CD8-positive, alpha-beta memory T cell (primary cell): ENCODE measurements at regions not wholly inside any gene's neighbourhood (a gene's known extent, or its start where the extent isn't known, plus 50 kb on each side); places are given as distances from the start of the nearest gene placed in this dataset.
"Not testable (repeated sequence)": the region's sequence is repeated elsewhere in the genome, so short reads cannot be mapped to it uniquely, and the experiment has no call there.

ENCODE experiments used
- CTCF ChIA-PET: fragments of 350-600 bp; sonication (Branson Sonifier 250); formaldehyde crosslinking; loops from one replicate; lab custom pipeline; 2021; ENCODE audit warnings: antibody characterized with exemption; lab: Charles Lee
- POLR2A ChIA-PET: fragments of 350-600 bp; sonication (Branson Sonifier 250); formaldehyde crosslinking; loops from one replicate; lab custom pipeline; 2021; ENCODE audit warnings: antibody characterized with exemption; lab: Charles Lee
- DNase-seq, 5 donors: peaks; one replicate each; pipeline versions ENCODE4 v3.0.0 to v3.0.0-alpha.2; 2020 to 2022; ENCODE audit warnings: mixed read lengths in 1 of 5
- H3K27ac ChIP-seq: one replicate; pipeline ENCODE4 v1.7.0; 2013; ENCODE audit warnings: low read depth, mild to moderate bottlenecking, low read length, moderate library complexity
- H3K27me3 ChIP-seq: 2 replicates; pipeline ENCODE4 v1.7.0; 2013; ENCODE audit warnings: low read length, mild to moderate bottlenecking; ENCODE audit not compliant: insufficient read depth, poor library complexity, severe bottlenecking
- H3K36me3 ChIP-seq: 2 replicates; pipeline ENCODE4 v1.7.0; 2013; ENCODE audit warnings: mild to moderate bottlenecking, low read length, moderate library complexity; ENCODE audit not compliant: insufficient read depth
- H3K4me1 ChIP-seq: 2 replicates; pipeline ENCODE4 v1.7.0; 2013; ENCODE audit warnings: mild to moderate bottlenecking, low read length, moderate library complexity; ENCODE audit not compliant: insufficient read depth
- H3K4me3 ChIP-seq: 2 replicates; pipeline ENCODE4 v1.7.0; 2013; ENCODE audit warnings: mild to moderate bottlenecking, low read length
- H3K9me3 ChIP-seq: 2 replicates; pipeline ENCODE4 v1.7.0; 2013; ENCODE audit warnings: mild to moderate bottlenecking, low read length
- H3K27ac Mint-ChIP-seq, 8 donors: one replicate each; pipeline ENCODE4 v1.8.0; 2020 to 2021; ENCODE audit warnings: mixed read lengths in 8 of 8, mild to moderate bottlenecking in 6 of 8, inconsistent platforms in 3 of 8, moderate library complexity in 3 of 8
- H3K27me3 Mint-ChIP-seq, 2 donors: one replicate each; pipeline ENCODE4 v1.8.0; 2020 to 2021; ENCODE audit warnings: mixed read lengths in 2 of 2, mild to moderate bottlenecking in 1 of 2, moderate library complexity in 1 of 2
- H3K36me3 Mint-ChIP-seq, 3 donors: one replicate each; pipeline ENCODE4 v1.8.0; 2020 to 2021; ENCODE audit warnings: mixed read lengths in 3 of 3, inconsistent platforms in 1 of 3, mild to moderate bottlenecking in 1 of 3
- H3K4me1 Mint-ChIP-seq, 3 donors: one replicate each; pipeline ENCODE4 v1.8.0; 2020 to 2021; ENCODE audit warnings: mixed read lengths in 3 of 3, inconsistent platforms in 1 of 3, mild to moderate bottlenecking in 1 of 3
- H3K4me3 Mint-ChIP-seq, 7 donors: one replicate each; pipeline ENCODE4 v1.8.0; 2020 to 2021; ENCODE audit warnings: mixed read lengths in 7 of 7, mild to moderate bottlenecking in 6 of 7, moderate library complexity in 4 of 7, inconsistent platforms in 2 of 7
- H3K9me3 Mint-ChIP-seq, 5 donors: one replicate each; pipeline ENCODE4 v1.8.0; 2020 to 2022; ENCODE audit warnings: mixed read lengths in 5 of 5, mild to moderate bottlenecking in 3 of 5, moderate library complexity in 2 of 5, inconsistent platforms in 1 of 5

DNA sequence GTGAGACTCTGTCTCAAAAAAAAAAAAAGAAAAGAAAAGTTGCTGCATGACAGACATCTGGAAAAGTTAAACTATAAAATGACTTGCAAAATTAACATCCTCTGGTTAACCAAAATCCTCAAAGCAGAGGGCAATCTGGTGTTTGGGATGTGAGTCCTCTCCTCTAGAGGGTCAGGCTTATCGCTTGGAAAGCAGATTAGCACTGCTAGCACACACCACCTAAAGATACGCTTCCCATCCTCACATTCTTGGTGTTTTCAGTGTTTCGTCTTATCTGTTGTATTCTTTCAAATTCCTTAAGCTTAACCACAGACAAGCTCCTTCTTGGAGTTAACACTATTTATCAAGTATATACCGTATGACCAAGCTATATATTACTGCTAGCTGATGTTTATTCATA lies 198.0 kb downstream of the SOX4 start:
- Histone ChIP-seq H3K27me3 (no peaks in the 10 kb centered on the region), H3K4me3 (no peak overlapping the region), H3K4me1 (no peaks in the 10 kb centered on the region), H3K9me3 (no peaks in the 10 kb centered on the region), H3K27ac (no peak overlapping the region), H3K36me3 (no peaks in the 10 kb centered on the region)
- no peak for DNase-seq
- Mint-ChIP-seq H3K27me3 (no peaks in the 10 kb centered on the region), H3K9me3 (no peaks in the 10 kb centered on the region), H3K36me3 (no peaks in the 10 kb centered on the region), H3K27ac (no peak overlapping the region), H3K4me1 (no peaks in the 10 kb centered on the region), H3K4me3 (no peak overlapping the region)
- ChIA-PET POLR2A (no interaction called here), CTCF (interaction anchor here (0.9 kb wide), 1 partner anchor 9 kb away, joined by 3 read pairs; no protein-coding TSS in a partner anchor)

- H3K27me3 Mint-ChIP-seq, result no peaks in the 10 kb centered on the region
- H3K4me3 Mint-ChIP-seq, result no peak overlapping the region
- POLR2A ChIA-PET, result no interaction called here
These were observed 198.6 kb downstream of the SOX4 start for GRCh38 chr6:21792177-21792576.

GRCh38 chr6:21796979-21797378 lies 203.4 kb downstream of the SOX4 start:
- H3K36me3 Mint-ChIP-seq, H3K4me1 ChIP-seq, H3K9me3 Mint-ChIP-seq, H3K27me3 Mint-ChIP-seq, H3K27me3 ChIP-seq, H3K4me3 Mint-ChIP-seq, DNase-seq, POLR2A ChIA-PET, H3K27ac ChIP-seq, H3K9me3 ChIP-seq, H3K36me3 ChIP-seq, H3K27ac Mint-ChIP-seq, H3K4me3 ChIP-seq, CTCF ChIA-PET, H3K4me1 Mint-ChIP-seq: not testable (repeated sequence)

More at GRCh38 chr6:21792177-21792576, 198.6 kb downstream of the SOX4 start:
- no peak for DNase-seq
- Histone ChIP-seq H3K36me3 (no peaks in the 10 kb centered on the region), H3K9me3 (no peaks in the 10 kb centered on the region), H3K4me3 (no peak overlapping the region), H3K27me3 (no peaks in the 10 kb centered on the region), H3K4me1 (no peaks in the 10 kb centered on the region), H3K27ac (no peak overlapping the region)
- no peak overlapping the region for H3K27ac Mint-ChIP-seq
- no peaks in the 10 kb centered on the region for H3K4me1 Mint-ChIP-seq
- no peaks in the 10 kb centered on the region for H3K36me3 Mint-ChIP-seq
- H3K9me3 Mint-ChIP-seq, result no peaks in the 10 kb centered on the region
- CTCF ChIA-PET, result interaction anchor here (0.9 kb wide), 1 partner anchor 10 kb away, joined by 3 read pairs; no protein-coding TSS in a partner anchor

DNA sequence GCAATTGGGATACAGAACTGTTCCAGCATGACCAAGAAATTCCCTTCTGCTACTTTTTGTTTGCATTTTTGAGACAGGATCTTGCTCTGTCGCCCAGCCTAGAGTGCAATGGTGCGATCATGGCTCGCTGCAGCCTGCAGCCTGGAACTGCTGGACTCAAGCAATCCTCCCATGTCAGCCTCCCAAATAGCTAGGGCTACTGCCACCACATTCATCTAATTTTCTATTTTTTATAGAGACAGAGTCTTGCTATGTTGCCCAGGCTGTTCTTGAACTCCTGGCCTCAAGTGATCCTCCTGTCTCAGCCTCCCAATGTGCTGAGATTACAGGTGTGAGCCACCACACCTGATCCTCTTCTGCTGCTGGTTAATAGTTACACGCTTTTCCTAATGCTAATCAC lies 204.9 kb downstream of the SOX4 start:
- H3K4me1 Mint-ChIP-seq, result no peaks in the 10 kb centered on the region
- no peaks in the 10 kb centered on the region for H3K27me3 Mint-ChIP-seq
- no peak for DNase-seq
- H3K9me3 ChIP-seq, result no peaks in the 10 kb centered on the region
- H3K4me3 Mint-ChIP-seq, result no peak overlapping the region
- H3K36me3 Mint-ChIP-seq, result no peaks in the 10 kb centered on the region
- ChIA-PET POLR2A (no interaction called here), CTCF (no interaction called here)
- peaks cover 0 to 4% (median 2%) of the 10 kb centered on the region in 5 donors for H3K9me3 Mint-ChIP-seq
- no peak overlapping the region for H3K27ac ChIP-seq
- no peaks in the 10 kb centered on the region for H3K4me1 ChIP-seq
- no peak overlapping the region for H3K27ac Mint-ChIP-seq
- H3K27me3 ChIP-seq, result no peaks in the 10 kb centered on the region
- no peaks in the 10 kb centered on the region for H3K36me3 ChIP-seq
- no peak overlapping the region for H3K4me3 ChIP-seq

- H3K27ac ChIP-seq, result no peak overlapping the region
- Mint-ChIP-seq H3K36me3 (no peaks in the 10 kb centered on the region), H3K27me3 (no peaks in the 10 kb centered on the region), H3K27ac (no peak overlapping the region), H3K4me3 (no peak overlapping the region), H3K4me1 (no peaks in the 10 kb centered on the region), H3K9me3 (peaks cover 0 to 4% (median 2%) of the 10 kb centered on the region in 5 donors)
- H3K36me3 ChIP-seq, result no peaks in the 10 kb centered on the region
- no peaks in the 10 kb centered on the region for H3K9me3 ChIP-seq
- CTCF ChIA-PET, result no interaction called here
- no peaks in the 10 kb centered on the region for H3K4me1 ChIP-seq
- POLR2A ChIA-PET, result no interaction called here
- H3K27me3 ChIP-seq, result no peaks in the 10 kb centered on the region
- no peak overlapping the region for H3K4me3 ChIP-seq
- no peak for DNase-seq
These were observed 206.8 kb downstream of the SOX4 start for GRCh38 chr6:21800330-21800729.

GRCh38 chr6:21800948-21801438 lies 207.4 kb downstream of the SOX4 start:
- POLR2A ChIA-PET, result no interaction called here
- H3K9me3 Mint-ChIP-seq, result peaks cover 0 to 4% (median 2%) of the 10 kb centered on the region in 5 donors
- no peak overlapping the region for H3K4me3 Mint-ChIP-seq
- no peaks in the 10 kb centered on the region for H3K27me3 ChIP-seq
- no peaks in the 10 kb centered on the region for H3K4me1 Mint-ChIP-seq
- no peaks in the 10 kb centered on the region for H3K9me3 ChIP-seq
- H3K4me1 ChIP-seq, result no peaks in the 10 kb centered on the region
- no peaks in the 10 kb centered on the region for H3K36me3 Mint-ChIP-seq
- no peak overlapping the region for H3K4me3 ChIP-seq
- no peak for DNase-seq
- no peak overlapping the region for H3K27ac Mint-ChIP-seq
- no peaks in the 10 kb centered on the region for H3K36me3 ChIP-seq
- no peaks in the 10 kb centered on the region for H3K27me3 Mint-ChIP-seq
- no peak overlapping the region for H3K27ac ChIP-seq
- CTCF ChIA-PET, result no interaction called here

- H3K36me3 Mint-ChIP-seq, result no peaks in the 10 kb centered on the region
- DNase-seq, result no peak
- POLR2A ChIA-PET, result no interaction called here
- CTCF ChIA-PET, result no interaction called here
- H3K27ac Mint-ChIP-seq, result no peak overlapping the region
- Histone ChIP-seq H3K4me1 (no peaks in the 10 kb centered on the region), H3K4me3 (no peak overlapping the region), H3K27me3 (no peaks in the 10 kb centered on the region), H3K36me3 (no peaks in the 10 kb centered on the region), H3K27ac (no peak overlapping the region), H3K9me3 (no peaks in the 10 kb centered on the region)
- no peaks in the 10 kb centered on the region for H3K27me3 Mint-ChIP-seq
- peaks cover 0 to 4% (median 2%) of the 10 kb centered on the region in 5 donors for H3K9me3 Mint-ChIP-seq
- no peak overlapping the region for H3K4me3 Mint-ChIP-seq
- H3K4me1 Mint-ChIP-seq, result no peaks in the 10 kb centered on the region
These were observed 208.1 kb downstream of the SOX4 start for GRCh38 chr6:21801446-21802174.

DNA sequence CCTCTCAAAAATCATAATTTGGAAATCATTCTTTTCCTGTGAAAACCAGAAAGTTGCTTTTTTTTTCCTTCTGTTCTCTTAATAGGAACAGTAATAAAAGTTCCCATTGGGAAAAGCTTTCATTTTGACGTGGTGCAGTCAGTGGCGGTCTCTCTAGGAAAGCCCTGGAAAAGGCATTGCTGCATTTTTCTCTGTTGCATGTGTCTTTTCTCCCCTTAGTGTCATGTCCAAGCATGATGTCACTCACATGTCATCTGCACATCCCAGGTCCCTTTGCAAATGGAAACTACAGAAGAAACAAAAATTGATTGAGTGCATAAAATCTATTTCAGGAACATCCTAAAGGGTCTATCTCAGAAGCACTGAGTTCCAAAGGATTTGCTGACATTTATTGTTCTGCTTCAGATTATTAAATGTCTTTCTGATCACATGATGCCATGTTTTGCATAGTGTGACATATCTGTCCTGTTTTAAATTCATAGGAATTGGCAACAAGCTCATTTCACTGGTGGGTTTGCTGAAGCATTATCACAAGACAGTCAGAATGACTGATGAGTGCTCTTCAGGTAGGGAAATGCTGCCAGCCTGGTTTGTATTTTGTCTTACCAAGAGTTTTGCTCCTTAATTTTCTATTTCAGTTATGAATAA lies 208.7 kb downstream of the SOX4 start:
- Histone ChIP-seq H3K27ac (no peak overlapping the region), H3K27me3 (no peaks in the 10 kb centered on the region), H3K4me1 (no peaks in the 10 kb centered on the region), H3K4me3 (no peak overlapping the region), H3K9me3 (no peaks in the 10 kb centered on the region), H3K36me3 (no peaks in the 10 kb centered on the region)
- Mint-ChIP-seq H3K4me3 (no peak overlapping the region), H3K36me3 (no peaks in the 10 kb centered on the region), H3K27me3 (no peaks in the 10 kb centered on the region), H3K9me3 (peaks cover 0 to 4% (median 2%) of the 10 kb centered on the region in 5 donors), H3K4me1 (no peaks in the 10 kb centered on the region), H3K27ac (no peak overlapping the region)
- ChIA-PET CTCF (no interaction called here), POLR2A (no interaction called here)
- DNase-seq, result no peak
